ENCODE measurements at regions not wholly inside any gene's neighbourhood (a gene's known extent, or its start where the extent isn't known, plus 50 kb on each side); places are given as distances from the start of the nearest gene placed in this dataset.

DNA sequence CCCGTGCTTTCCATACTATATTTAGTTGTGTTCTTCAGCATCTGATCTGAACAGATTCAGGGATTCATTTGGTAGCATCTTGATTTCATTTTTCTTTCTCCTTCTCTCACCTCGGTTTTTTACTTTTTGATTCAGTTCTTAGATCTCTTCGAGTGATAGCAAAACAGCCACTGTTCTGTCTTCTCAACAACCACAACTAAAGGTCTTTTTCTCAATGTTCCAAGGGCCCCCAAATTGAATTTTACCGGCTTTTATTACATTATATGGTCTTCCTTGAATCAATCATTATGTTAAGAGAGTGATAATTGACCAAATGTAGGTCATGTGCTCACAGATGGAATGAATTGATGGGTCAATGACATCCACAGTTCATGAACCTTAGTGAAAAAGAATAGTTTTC is 164.5 kb upstream of the LMNTD1 start:
- no peak overlapping the region for H3K4me2 ChIP-seq (ENCODE audit: control insufficient read depth, extremely low read depth, insufficient read depth, low read depth, low read length)
- H3K79me2 ChIP-seq (ENCODE audit: control insufficient read depth, insufficient read depth, low read length), result no peaks in the 10 kb centered on the region
- dilution Hi-C loops (cut with MboI; ENCODE audit: extremely low pct_ligation_motif_present, low sequenced_read_pairs), result no loop called here
- no peak overlapping the region for H3K4me3 ChIP-seq (ENCODE audit: control insufficient read depth in 2 of 3, extremely low read depth in 1 of 3, insufficient read depth in 2 of 3, low read depth in 1 of 3, low read length in 3 of 3)
- H3K36me3 ChIP-seq (ENCODE audit: control insufficient read depth in 2 of 2, extremely low read depth in 1 of 2, insufficient read depth in 2 of 2, low read length in 2 of 2), result no peaks in the 10 kb centered on the region
- H4K20me1 ChIP-seq (ENCODE audit: control insufficient read depth, extremely low read depth, insufficient read depth, low read length), result no peaks in the 10 kb centered on the region
- H3K9me1 ChIP-seq (ENCODE audit: control insufficient read depth, extremely low read depth, insufficient read depth, low read length), result no peaks in the 10 kb centered on the region
- FAIRE-seq, result no peak
- no peak overlapping the region for H3K27ac ChIP-seq (ENCODE audit: control insufficient read depth, insufficient read depth, low read length)
- no peaks in the 10 kb centered on the region for H3K27me3 ChIP-seq (ENCODE audit: control insufficient read depth, extremely low read depth, insufficient read depth, low read length)
- H2AFZ ChIP-seq (ENCODE audit: control insufficient read depth, low read length), result no peak overlapping the region
- H3K9ac ChIP-seq (ENCODE audit: control insufficient read depth, extremely low read depth, insufficient read depth, low read length), result no peak overlapping the region
- H3K4me1 ChIP-seq (ENCODE audit: control insufficient read depth, extremely low read depth, insufficient read depth, low read length), result no peaks in the 10 kb centered on the region
- no peak for DNase-seq (ENCODE audit: low read depth, low spot score)
- TF ChIP-seq, protein P1, sequence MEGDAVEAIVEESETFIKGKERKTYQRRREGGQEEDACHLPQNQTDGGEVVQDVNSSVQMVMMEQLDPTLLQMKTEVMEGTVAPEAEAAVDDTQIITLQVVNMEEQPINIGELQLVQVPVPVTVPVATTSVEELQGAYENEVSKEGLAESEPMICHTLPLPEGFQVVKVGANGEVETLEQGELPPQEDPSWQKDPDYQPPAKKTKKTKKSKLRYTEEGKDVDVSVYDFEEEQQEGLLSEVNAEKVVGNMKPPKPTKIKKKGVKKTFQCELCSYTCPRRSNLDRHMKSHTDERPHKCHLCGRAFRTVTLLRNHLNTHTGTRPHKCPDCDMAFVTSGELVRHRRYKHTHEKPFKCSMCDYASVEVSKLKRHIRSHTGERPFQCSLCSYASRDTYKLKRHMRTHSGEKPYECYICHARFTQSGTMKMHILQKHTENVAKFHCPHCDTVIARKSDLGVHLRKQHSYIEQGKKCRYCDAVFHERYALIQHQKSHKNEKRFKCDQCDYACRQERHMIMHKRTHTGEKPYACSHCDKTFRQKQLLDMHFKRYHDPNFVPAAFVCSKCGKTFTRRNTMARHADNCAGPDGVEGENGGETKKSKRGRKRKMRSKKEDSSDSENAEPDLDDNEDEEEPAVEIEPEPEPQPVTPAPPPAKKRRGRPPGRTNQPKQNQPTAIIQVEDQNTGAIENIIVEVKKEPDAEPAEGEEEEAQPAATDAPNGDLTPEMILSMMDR (optimal IDR thresholded peaks at IDR 0.05 in 1 of 3, IDR thresholded peaks at IDR 0.05 in 1 of 3, conservative IDR thresholded peaks at IDR 0.05 in 1 of 3; ENCODE audit: extremely low read depth in 1 of 3, insufficient read depth in 2 of 3, low read length in 3 of 3), result no peak
- no peak for TF ChIP-seq EZH2 (IDR thresholded peaks at IDR 0.05; ENCODE audit: low read length)
- no peaks in the 10 kb centered on the region for H3K9me3 ChIP-seq (ENCODE audit: control insufficient read depth, low read depth, low read length)

DNA sequence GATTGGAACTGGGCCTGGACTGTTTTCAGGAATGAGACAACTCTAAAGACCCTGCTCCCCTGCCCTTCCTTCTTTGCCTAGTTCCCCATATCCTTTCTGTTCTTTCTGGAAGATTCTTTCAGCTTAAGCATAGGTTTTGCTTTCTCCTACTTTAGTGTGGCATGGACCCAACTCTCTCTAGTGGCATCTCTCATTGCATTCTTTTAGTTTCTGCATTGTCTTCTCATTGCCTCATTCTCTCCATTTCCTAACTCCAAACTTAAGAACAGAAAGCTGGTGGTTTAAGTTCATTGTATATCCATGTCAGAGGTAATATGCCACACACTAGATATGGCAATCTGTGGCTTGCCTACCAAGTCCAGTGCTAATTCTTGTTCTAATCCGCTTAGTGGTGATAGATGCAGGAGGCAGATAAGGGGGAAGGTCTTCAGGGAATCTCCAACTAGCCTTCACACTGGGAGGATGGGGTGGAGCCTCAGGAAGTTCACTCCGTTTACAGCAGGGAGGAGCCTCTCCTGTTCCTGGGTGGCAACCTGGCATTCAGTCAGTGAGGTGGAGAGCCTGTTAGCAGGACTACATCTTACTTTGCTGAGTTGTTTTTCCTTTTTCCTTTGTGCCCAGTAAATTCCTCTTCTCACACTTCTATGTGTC is 165.1 kb upstream of the LMNTD1 start:
- Histone ChIP-seq H3K4me3 (ENCODE audit: control insufficient read depth in 2 of 3, extremely low read depth in 1 of 3, insufficient read depth in 2 of 3, low read depth in 1 of 3, low read length in 3 of 3) (no peak overlapping the region), H3K9me3 (ENCODE audit: control insufficient read depth, low read depth, low read length) (no peaks in the 10 kb centered on the region), H3K4me2 (ENCODE audit: control insufficient read depth, extremely low read depth, insufficient read depth, low read depth, low read length) (no peak overlapping the region), H2AFZ (ENCODE audit: control insufficient read depth, low read length) (no peak overlapping the region), H3K36me3 (ENCODE audit: control insufficient read depth in 2 of 2, extremely low read depth in 1 of 2, insufficient read depth in 2 of 2, low read length in 2 of 2) (no peaks in the 10 kb centered on the region), H3K27me3 (ENCODE audit: control insufficient read depth, extremely low read depth, insufficient read depth, low read length) (no peaks in the 10 kb centered on the region), H3K9me1 (ENCODE audit: control insufficient read depth, extremely low read depth, insufficient read depth, low read length) (no peaks in the 10 kb centered on the region), H3K4me1 (ENCODE audit: control insufficient read depth, extremely low read depth, insufficient read depth, low read length) (no peaks in the 10 kb centered on the region), H3K27ac (ENCODE audit: control insufficient read depth, insufficient read depth, low read length) (no peak overlapping the region), H4K20me1 (ENCODE audit: control insufficient read depth, extremely low read depth, insufficient read depth, low read length) (no peaks in the 10 kb centered on the region), H3K79me2 (ENCODE audit: control insufficient read depth, insufficient read depth, low read length) (no peaks in the 10 kb centered on the region), H3K9ac (ENCODE audit: control insufficient read depth, extremely low read depth, insufficient read depth, low read length) (no peak overlapping the region)
- no peak for TF ChIP-seq EZH2 (IDR thresholded peaks at IDR 0.05; ENCODE audit: low read length)
- TF ChIP-seq, protein P1 (optimal IDR thresholded peaks at IDR 0.05 in 1 of 3, IDR thresholded peaks at IDR 0.05 in 1 of 3, conservative IDR thresholded peaks at IDR 0.05 in 1 of 3; ENCODE audit: extremely low read depth in 1 of 3, insufficient read depth in 2 of 3, low read length in 3 of 3), result no peak
- peak; percentile 63 for FAIRE-seq
- no peak for DNase-seq (ENCODE audit: low read depth, low spot score)
- dilution Hi-C loops (cut with MboI; ENCODE audit: extremely low pct_ligation_motif_present, low sequenced_read_pairs), result no loop called here
